Inferior parietal cortex (tissue), 1 donor: ENCODE measurements at regions not wholly inside any gene's neighbourhood (a gene's known extent, or its start where the extent isn't known, plus 50 kb on each side); places are given as distances from the start of the nearest gene placed in this dataset.

Source experiments
- DNase-seq: peaks from one replicate; pipeline ENCODE4 v3.0.0-alpha.2; 2016; ENCODE audit errors: extremely low spot score

- no peak for DNase-seq
Measured at GRCh38 chr13:31684466-31684865, 54.9 kb upstream of the RXFP2 start.

- no peak for DNase-seq
Measured at GRCh38 chr13:31686670-31687425, 52.5 kb upstream of the RXFP2 start.
